Progenitor cell of endocrine pancreas (in vitro differentiated cells): ENCODE measurements at regions not wholly inside any gene's neighbourhood (a gene's known extent, or its start where the extent isn't known, plus 50 kb on each side); places are given as distances from the start of the nearest gene placed in this dataset.
"Not testable (repeated sequence)": the region's sequence is repeated elsewhere in the genome, so short reads cannot be mapped to it uniquely, and the experiment has no call there.

Source experiments
- DNase-seq: peaks from one replicate; pipeline ENCODE4 v3.0.0; 2021; ENCODE audit warnings: low spot score; ENCODE audit not compliant: unreplicated experiment
- H3K27ac Mint-ChIP-seq: 2 replicates; pipeline ENCODE4 v1.8.0; 2021; ENCODE audit warnings: mild to moderate bottlenecking, moderate library complexity, mixed read lengths
- H3K27me3 Mint-ChIP-seq: 2 replicates; pipeline ENCODE4 v1.8.0; 2021; ENCODE audit warnings: mixed read lengths
- H3K36me3 Mint-ChIP-seq: 2 replicates; pipeline ENCODE4 v1.8.0; 2022; ENCODE audit warnings: mixed read lengths; ENCODE audit not compliant: insufficient read depth
- H3K4me1 Mint-ChIP-seq: 2 replicates; pipeline ENCODE4 v1.8.0; 2021; ENCODE audit warnings: low read depth, mixed read lengths
- H3K4me3 Mint-ChIP-seq: 2 replicates; pipeline ENCODE4 v1.8.0; 2021; ENCODE audit warnings: low read depth, mild to moderate bottlenecking, moderate library complexity, mixed read lengths
- H3K9me3 Mint-ChIP-seq: 2 replicates; pipeline ENCODE4 v1.8.0; 2021; ENCODE audit warnings: low read depth, mixed read lengths
- TF ChIP-seq, protein P1 (sequence below): fragments of 200-600 bp; sonication (generic); IDR thresholded peaks from one replicate; pipeline ENCODE4 v1.5.0; 2021; ENCODE audit warnings: antibody characterized with exemption, mild to moderate bottlenecking; ENCODE audit not compliant: unreplicated experiment

DNA sequence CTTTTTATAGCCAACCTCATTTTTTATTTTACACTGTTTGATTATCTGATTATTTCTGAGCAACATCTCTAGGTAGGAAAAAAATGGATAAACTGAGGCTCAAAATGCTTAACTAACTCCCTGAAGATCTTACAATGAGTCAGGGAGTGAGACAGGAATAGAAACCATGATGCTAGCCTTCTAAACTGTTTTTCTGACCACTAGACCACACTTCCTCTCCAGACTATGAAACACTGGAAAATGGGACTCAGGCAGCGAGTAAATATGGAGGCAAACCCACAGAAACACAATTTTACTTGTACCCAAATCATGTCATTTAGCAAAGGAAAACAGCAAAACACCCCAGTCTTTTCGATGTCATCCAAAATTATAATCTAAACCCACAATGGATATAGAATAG, 129.9 kb upstream of the ANKH start:
- H3K27ac Mint-ChIP-seq, result no peak overlapping the region
- no peak for DNase-seq
- peaks cover 14% of the 10 kb centered on the region for H3K9me3 Mint-ChIP-seq
- peaks cover 17% of the 10 kb centered on the region for H3K27me3 Mint-ChIP-seq
- H3K36me3 Mint-ChIP-seq, result peaks cover 4% of the 10 kb centered on the region
- H3K4me3 Mint-ChIP-seq, result no peak overlapping the region
- H3K4me1 Mint-ChIP-seq, result no peaks in the 10 kb centered on the region
- TF ChIP-seq, protein P1, sequence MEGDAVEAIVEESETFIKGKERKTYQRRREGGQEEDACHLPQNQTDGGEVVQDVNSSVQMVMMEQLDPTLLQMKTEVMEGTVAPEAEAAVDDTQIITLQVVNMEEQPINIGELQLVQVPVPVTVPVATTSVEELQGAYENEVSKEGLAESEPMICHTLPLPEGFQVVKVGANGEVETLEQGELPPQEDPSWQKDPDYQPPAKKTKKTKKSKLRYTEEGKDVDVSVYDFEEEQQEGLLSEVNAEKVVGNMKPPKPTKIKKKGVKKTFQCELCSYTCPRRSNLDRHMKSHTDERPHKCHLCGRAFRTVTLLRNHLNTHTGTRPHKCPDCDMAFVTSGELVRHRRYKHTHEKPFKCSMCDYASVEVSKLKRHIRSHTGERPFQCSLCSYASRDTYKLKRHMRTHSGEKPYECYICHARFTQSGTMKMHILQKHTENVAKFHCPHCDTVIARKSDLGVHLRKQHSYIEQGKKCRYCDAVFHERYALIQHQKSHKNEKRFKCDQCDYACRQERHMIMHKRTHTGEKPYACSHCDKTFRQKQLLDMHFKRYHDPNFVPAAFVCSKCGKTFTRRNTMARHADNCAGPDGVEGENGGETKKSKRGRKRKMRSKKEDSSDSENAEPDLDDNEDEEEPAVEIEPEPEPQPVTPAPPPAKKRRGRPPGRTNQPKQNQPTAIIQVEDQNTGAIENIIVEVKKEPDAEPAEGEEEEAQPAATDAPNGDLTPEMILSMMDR, result no peak

DNA sequence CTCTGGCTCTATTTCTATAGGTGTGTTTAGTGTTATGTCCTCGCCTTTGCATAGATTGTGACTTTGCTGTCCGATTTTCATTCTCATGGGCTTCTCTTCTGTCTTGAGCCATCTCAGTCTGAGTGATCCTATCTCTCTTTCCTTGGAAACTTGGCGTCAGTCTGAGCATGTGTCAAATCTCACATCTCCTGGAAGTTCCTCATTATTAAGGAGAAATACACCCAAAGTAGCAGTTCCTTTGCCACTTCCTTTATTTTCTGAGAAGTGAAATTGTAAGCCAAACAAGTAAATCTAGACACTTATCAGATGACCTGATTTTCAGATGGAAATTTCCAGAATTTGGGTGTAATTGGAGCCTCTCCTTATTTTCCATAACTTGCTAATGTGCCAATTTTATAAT, 126.9 kb upstream of the ANKH start:
- Mint-ChIP-seq H3K4me3 (no peak overlapping the region), H3K27ac (no peak overlapping the region), H3K27me3 (no peaks in the 10 kb centered on the region), H3K36me3 (peaks cover 4% of the 10 kb centered on the region), H3K9me3 (peaks cover 17% of the 10 kb centered on the region), H3K4me1 (no peaks in the 10 kb centered on the region)
- DNase-seq, result no peak
- TF ChIP-seq, protein P1, result no peak

DNA sequence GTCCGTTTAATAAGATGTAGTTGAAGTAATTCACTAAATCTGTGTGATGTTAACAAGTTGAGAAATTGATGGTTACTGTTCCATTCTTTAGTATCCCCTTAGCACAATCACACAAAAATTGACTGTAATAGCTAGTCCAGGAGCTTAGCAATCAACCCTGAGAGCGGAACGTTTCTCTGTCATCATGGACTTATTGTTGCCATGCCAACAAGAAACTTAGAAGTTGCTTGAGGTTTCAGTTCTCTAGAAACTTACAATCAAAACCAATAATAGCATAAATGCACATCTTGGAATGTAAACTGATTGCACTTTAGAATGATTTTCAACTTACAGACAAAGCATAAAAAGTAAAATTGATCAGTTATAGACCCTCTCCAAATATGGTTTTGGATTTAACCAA, 125.4 kb upstream of the ANKH start:
- H3K9me3 Mint-ChIP-seq, result peaks cover 17% of the 10 kb centered on the region
- H3K4me3 Mint-ChIP-seq, result no peak overlapping the region
- DNase-seq, result no peak
- H3K4me1 Mint-ChIP-seq, result no peaks in the 10 kb centered on the region
- TF ChIP-seq, protein P1, result no peak
- no peak overlapping the region for H3K27ac Mint-ChIP-seq
- H3K36me3 Mint-ChIP-seq, result peaks cover 4% of the 10 kb centered on the region
- H3K27me3 Mint-ChIP-seq, result no peaks in the 10 kb centered on the region

DNA sequence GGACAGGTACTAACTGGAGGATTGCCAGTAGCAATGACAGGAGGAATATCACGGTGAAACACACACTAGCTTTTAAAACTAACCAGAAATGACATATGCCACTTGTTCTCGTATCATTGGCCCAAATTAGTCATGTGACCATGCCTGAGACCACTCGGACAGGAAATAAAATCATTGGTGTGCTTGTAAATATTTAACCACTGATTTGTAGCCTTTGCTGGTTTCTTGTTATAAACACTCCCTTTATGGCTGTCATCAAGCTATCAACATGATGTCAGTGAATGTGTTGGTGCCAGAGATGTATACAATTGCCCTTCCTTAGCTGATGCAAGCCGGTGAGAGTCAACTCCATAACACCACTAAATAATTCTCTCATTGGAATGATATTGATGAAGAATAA, 123.7 kb upstream of the ANKH start:
- Mint-ChIP-seq H3K9me3 (peaks cover 17% of the 10 kb centered on the region), H3K36me3 (peaks cover 4% of the 10 kb centered on the region), H3K4me1 (no peaks in the 10 kb centered on the region), H3K27ac (no peak overlapping the region), H3K4me3 (no peak overlapping the region), H3K27me3 (no peaks in the 10 kb centered on the region)
- TF ChIP-seq, protein P1, result no peak
- DNase-seq, result no peak

DNA sequence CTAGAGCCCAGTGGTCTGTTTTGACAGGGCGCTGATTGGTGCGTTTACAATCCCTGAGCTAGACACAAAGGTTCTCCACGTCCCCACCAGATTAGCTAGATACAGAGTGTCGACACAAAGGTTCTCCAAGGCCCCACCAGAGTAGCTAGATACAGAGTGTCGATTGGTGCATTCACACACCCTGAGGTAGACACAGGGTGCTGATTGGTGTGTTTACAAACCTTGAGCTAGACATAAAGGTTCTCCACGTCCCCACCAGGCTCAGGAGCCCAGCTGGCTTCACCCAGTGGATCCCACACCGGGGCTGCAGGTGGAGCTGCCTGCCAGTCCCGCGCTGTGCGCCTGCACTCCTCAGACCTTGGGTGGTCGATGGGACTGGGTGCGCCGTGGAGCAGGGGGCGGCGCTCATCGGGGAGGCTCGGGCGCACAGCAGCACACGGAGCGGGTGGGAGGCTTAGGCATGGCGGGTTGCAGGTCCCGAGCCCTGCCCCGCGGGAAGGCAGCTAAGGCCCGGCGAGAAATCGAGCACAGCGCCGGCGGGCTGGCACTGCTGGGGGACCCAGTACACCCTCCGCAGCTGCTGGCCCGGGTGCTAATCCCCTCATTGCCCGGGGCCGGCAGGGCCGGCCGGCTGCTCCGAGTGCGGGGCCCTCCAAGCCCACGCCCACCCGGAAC, 122.0 kb upstream of the ANKH start:
- not testable (repeated sequence) for H3K4me3 Mint-ChIP-seq

DNA sequence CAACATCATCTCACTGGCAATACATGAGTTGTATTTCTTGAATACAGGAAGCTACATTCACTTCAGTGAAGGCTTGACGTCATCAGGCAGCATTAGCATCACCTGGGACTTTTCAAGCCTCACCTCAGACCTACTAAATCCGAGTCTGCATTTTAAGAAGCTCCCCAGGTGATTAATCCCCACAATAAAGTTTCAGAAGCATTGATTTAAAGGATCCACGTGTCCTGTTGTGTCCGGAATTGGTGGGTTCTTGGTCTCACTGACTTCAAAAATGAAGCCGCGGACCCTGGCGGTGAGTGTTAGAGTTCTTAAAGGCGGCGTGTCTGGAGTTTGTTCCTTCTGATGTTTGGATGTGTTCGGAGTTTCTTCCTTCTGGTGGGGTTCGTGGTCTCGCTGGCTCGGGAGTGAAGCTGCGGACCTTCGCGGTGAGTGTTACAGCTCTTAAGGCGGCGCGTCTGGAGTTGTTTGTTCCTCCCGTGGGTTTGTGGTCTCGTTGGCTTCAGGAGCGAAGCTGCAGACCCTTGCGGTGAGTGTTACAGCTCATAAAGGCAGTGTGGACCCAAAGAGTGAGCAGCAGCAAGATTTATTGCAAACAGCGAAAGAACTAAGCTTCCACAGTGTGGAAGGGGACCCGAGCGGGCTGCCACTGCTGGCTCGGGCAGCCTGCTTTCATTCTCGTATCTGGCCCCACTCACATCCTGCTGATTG, 121.3 kb upstream of the ANKH start:
- not testable (repeated sequence) for H3K27me3 Mint-ChIP-seq, H3K36me3 Mint-ChIP-seq, DNase-seq, H3K4me1 Mint-ChIP-seq, H3K27ac Mint-ChIP-seq, H3K9me3 Mint-ChIP-seq, H3K4me3 Mint-ChIP-seq

More for the DNA sequence above, 122.0 kb upstream of the ANKH start:
- not testable (repeated sequence) for DNase-seq, H3K9me3 Mint-ChIP-seq, H3K27ac Mint-ChIP-seq, H3K36me3 Mint-ChIP-seq, H3K27me3 Mint-ChIP-seq, H3K4me1 Mint-ChIP-seq
